Upper lobe of left lung (tissue), 6 donors: ENCODE measurements at regions not wholly inside any gene's neighbourhood (a gene's known extent, or its start where the extent isn't known, plus 50 kb on each side); places are given as distances from the start of the nearest gene placed in this dataset.

Experiments used
- ATAC-seq, 2 donors: fragments of 200-7000 bp; cut with Tn5 transposase; one replicate each; pipeline ENCODE4 v1.9.1; 2022; ENCODE audit warnings: mild to moderate bottlenecking in 2 of 2, moderate library complexity in 2 of 2; ENCODE audit not compliant: low FRiP score in 2 of 2
- DNase-seq, 2 donors: peaks; one replicate each; pipeline ENCODE4 v3.0.0-alpha.2; 2019 to 2020
- H3K27ac ChIP-seq, 4 donors: fragments of 200-600 bp; sonication (generic); one replicate each; pipeline ENCODE4 v1.5.1; 2016 to 2019
- H3K27me3 ChIP-seq, 4 donors: fragments of 200-600 bp; sonication (generic); one replicate each; pipeline ENCODE4 v1.5.1; 2017 to 2019
- H3K36me3 ChIP-seq, 4 donors: fragments of 200-600 bp; sonication (generic); one replicate each; pipeline ENCODE4 v1.5.1; 2016 to 2019
- H3K4me1 ChIP-seq, 4 donors: fragments of 200-600 bp; sonication (generic); one replicate each; pipeline ENCODE4 v1.5.1; 2018 to 2019
- H3K4me3 ChIP-seq, 4 donors: fragments of 200-600 bp; sonication (generic); one replicate each; pipeline ENCODE4 v1.5.1; 2017 to 2019; ENCODE audit warnings: mild to moderate bottlenecking in 2 of 4, moderate library complexity in 1 of 4
- H3K9me3 ChIP-seq, 4 donors: fragments of 200-600 bp; sonication (generic); one replicate each; pipeline ENCODE4 v1.5.1; 2018 to 2019
- EP300 ChIP-seq, 4 donors: sonication (generic); formaldehyde crosslinking; IDR thresholded peaks; one replicate each; pipeline ENCODE4 v1.5.1; 2017; ENCODE audit warnings: antibody characterized with exemption in 4 of 4, control low read depth in 2 of 4
- POLR2A ChIP-seq, 4 donors: fragments of 450-650 bp; IDR thresholded peaks; one replicate each; pipeline ENCODE4 v1.5.1; 2016 to 2017; ENCODE audit warnings: antibody characterized with exemption in 4 of 4, mild to moderate bottlenecking in 2 of 4
- POLR2AphosphoS5 ChIP-seq, 2 donors: sonication (generic); formaldehyde crosslinking; IDR thresholded peaks; one replicate each; pipeline ENCODE4 v1.5.1; 2017; ENCODE audit warnings: antibody characterized with exemption in 2 of 2
- WGBS, 2 donors: methylation state at CpG; one replicate each; pipeline ENCODE4 v1.1.5; 2017 to 2018; 5-methylcytosine and 5-hydroxymethylcytosine counted together
- TF ChIP-seq, protein P1 (sequence below), 6 experiments: fragments of 450-650 bp in 4 of 6; fragments of 200-600 bp in 2 of 6; sonication (generic) in 2 of 6; IDR thresholded peaks; one replicate each; pipeline ENCODE4 v1.5.1; 2016 to 2019; ENCODE audit warnings: antibody characterized with exemption in 6 of 6
- donor health status: DM: no; HTN: no; CAD: no; lungs with moderate emphysema.
- donor health status: DM: no; HTN: yes; CAD: no; lungs with severe emphysema.

GRCh38 chr13:106382534-106382933 is 152.9 kb downstream of the EFNB2 start:
- no peak overlapping the region for H3K4me3 ChIP-seq
- no peak for DNase-seq
- H3K36me3 ChIP-seq, result no peaks in the 10 kb centered on the region
- 76 to 78% methylated on average over 5 of the region's 5 CpGs for WGBS, 2 donors
- H3K27ac ChIP-seq, result no peak overlapping the region
- no peak for ATAC-seq
- peaks cover 0 to 3% (median 0%) of the 10 kb centered on the region in 4 donors for H3K4me1 ChIP-seq
- no peak for TF ChIP-seq POLR2AphosphoS5 (IDR thresholded peaks at IDR 0.05)
- TF ChIP-seq POLR2A (IDR thresholded peaks at IDR 0.05), result no peak
- H3K27me3 ChIP-seq, result no peaks in the 10 kb centered on the region
- H3K9me3 ChIP-seq, result no peaks in the 10 kb centered on the region

- Histone ChIP-seq H3K27ac (no peak overlapping the region), H3K4me3 (no peak overlapping the region), H3K27me3 (no peaks in the 10 kb centered on the region), H3K4me1 (peaks cover 0 to 8% (median 3%) of the 10 kb centered on the region in 4 donors), H3K9me3 (no peaks in the 10 kb centered on the region), H3K36me3 (no peaks in the 10 kb centered on the region)
- DNase-seq (peak in 1 of 2 donors; percentile 30), ATAC-seq (no peak)
- WGBS, 2 donors, result 47 to 66% methylated on average over 4 of the region's 4 CpGs
- no peak for TF ChIP-seq POLR2AphosphoS5 (IDR thresholded peaks at IDR 0.05)
- TF ChIP-seq, protein P1, sequence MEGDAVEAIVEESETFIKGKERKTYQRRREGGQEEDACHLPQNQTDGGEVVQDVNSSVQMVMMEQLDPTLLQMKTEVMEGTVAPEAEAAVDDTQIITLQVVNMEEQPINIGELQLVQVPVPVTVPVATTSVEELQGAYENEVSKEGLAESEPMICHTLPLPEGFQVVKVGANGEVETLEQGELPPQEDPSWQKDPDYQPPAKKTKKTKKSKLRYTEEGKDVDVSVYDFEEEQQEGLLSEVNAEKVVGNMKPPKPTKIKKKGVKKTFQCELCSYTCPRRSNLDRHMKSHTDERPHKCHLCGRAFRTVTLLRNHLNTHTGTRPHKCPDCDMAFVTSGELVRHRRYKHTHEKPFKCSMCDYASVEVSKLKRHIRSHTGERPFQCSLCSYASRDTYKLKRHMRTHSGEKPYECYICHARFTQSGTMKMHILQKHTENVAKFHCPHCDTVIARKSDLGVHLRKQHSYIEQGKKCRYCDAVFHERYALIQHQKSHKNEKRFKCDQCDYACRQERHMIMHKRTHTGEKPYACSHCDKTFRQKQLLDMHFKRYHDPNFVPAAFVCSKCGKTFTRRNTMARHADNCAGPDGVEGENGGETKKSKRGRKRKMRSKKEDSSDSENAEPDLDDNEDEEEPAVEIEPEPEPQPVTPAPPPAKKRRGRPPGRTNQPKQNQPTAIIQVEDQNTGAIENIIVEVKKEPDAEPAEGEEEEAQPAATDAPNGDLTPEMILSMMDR (IDR thresholded peaks at IDR 0.05), result no peak
- TF ChIP-seq EP300 (IDR thresholded peaks at IDR 0.05), result no peak
- no peak for TF ChIP-seq POLR2A (IDR thresholded peaks at IDR 0.05)
Observed at GRCh38 chr13:106381091-106381490, 154.4 kb downstream of the EFNB2 start.

DNA sequence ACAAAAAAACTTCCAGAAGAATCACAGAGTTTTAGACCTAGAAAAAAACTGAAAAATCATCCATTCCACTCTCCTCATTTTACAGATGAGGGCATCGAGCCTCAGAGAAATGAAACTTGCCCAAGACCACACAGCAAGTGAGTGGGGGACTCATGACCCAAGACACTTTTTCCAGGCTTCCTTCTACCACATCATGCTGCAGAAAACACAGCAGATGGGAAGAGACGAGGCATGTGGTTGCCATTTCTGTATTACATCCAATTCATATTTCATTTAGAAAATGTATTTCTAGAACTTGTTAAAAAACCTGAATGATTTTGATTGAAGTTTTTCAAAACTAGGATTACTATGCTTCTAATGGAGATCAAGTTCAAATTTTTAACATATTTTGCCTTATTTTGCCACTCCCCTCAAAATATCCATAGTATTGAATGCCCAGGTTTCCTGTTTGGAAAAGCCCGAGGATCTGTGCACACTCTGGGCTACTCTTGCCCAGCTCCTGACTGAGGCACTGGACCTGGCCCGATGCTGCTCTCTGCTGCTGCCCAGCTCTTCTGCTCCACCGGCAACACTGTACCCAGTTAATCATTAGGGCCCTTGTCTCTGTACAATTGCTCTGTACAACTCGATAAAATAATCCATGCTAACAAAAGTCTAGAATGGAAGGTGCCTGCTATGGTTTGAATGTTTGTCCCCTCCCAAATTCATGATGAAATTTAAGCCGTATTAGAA is 157.4 kb downstream of the EFNB2 start:
- Histone ChIP-seq H3K4me1 (peaks cover 9 to 31% (median 16%) of the 10 kb centered on the region in 4 donors), H3K9me3 (no peaks in the 10 kb centered on the region), H3K4me3 (no peak overlapping the region), H3K27ac (no peak overlapping the region), H3K27me3 (no peaks in the 10 kb centered on the region), H3K36me3 (no peaks in the 10 kb centered on the region)
- ATAC-seq (no peak), DNase-seq (peak in 1 of 2 donors; percentile 54)
- TF ChIP-seq POLR2AphosphoS5 (IDR thresholded peaks at IDR 0.05), result no peak
- TF ChIP-seq POLR2A (IDR thresholded peaks at IDR 0.05), result no peak
- TF ChIP-seq, protein P1 (IDR thresholded peaks at IDR 0.05), result no peak
- no peak for TF ChIP-seq EP300 (IDR thresholded peaks at IDR 0.05)
- WGBS, 2 donors, result 71 to 79% methylated on average over 7 of the region's 7 CpGs

DNA sequence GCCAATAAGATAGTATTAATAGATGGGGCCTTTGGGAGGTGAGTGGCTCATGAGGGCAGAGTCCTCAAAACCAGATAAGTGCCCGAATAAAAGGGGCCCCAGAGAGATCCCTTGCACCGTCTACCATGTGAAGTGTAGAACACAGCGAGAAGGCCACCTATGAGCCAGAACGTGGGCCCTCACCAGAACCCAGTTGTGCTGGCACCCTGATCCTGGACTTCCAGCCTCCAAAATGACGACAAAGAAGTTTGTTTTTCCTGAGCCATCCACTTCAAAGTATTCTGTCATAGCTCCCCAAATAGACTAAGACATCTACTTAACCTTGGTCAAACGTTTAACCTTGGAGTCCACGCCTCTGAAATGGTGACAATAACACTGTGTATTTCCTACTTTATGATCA is 158.1 kb downstream of the EFNB2 start:
- Histone ChIP-seq H3K4me3 (no peak overlapping the region), H3K36me3 (no peaks in the 10 kb centered on the region), H3K4me1 (peaks cover 9 to 38% (median 21%) of the 10 kb centered on the region in 4 donors), H3K9me3 (no peaks in the 10 kb centered on the region), H3K27me3 (no peaks in the 10 kb centered on the region), H3K27ac (no peak overlapping the region)
- TF ChIP-seq POLR2A (IDR thresholded peaks at IDR 0.05), result no peak
- TF ChIP-seq EP300 (IDR thresholded peaks at IDR 0.05), result no peak
- TF ChIP-seq, protein P1 (IDR thresholded peaks at IDR 0.05), result no peak
- no peak for TF ChIP-seq POLR2AphosphoS5 (IDR thresholded peaks at IDR 0.05)
- no peak for DNase-seq
- 80 to 88% methylated on average over 7 of the region's 7 CpGs for WGBS, 2 donors
- ATAC-seq, result no peak

DNA sequence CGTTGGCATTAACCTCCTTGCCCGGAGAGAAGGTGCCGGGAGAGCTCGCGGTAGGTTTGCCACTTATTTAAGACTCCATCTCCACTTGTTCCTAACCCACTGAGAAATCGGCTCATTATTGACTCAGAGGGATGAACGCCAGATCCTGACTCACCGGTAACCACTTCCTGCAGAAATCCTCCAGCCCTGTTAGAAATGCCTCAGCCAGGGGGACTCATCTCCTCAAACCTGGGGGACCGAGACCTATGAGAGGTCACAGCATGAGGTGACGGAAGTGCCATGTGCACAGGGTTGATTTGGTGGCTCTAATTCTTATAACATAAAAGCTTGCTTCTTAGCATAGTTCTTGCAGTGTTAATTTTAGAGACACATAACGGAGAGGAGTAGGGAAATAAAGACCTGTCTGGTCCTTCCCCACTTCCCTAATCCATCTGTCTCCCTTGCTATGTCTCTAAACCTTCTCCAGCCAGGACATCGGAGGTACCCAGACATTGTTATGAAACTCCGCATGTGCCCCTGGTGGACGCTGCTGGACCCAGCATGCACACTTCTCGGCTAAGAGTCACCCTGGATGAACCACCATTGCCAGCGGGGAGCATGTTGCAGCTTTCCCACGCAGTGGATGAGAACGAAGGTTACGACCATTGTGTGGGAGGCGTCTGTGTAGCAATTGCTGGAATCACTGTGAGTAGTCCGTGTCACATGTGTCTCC is 158.9 kb downstream of the EFNB2 start:
- TF ChIP-seq POLR2AphosphoS5 (IDR thresholded peaks at IDR 0.05) (peak in 1 of 2 donors; percentile 34), POLR2A (IDR thresholded peaks at IDR 0.05) (no peak)
- ATAC-seq (peak in 1 of 2 donors; percentile 50), DNase-seq (peak in 1 of 2 donors; percentile 71)
- no peaks in the 10 kb centered on the region for H3K36me3 ChIP-seq
- no peaks in the 10 kb centered on the region for H3K9me3 ChIP-seq
- H3K27ac ChIP-seq, result no peak overlapping the region
- no peaks in the 10 kb centered on the region for H3K27me3 ChIP-seq
- H3K4me3 ChIP-seq, result no peak overlapping the region
- 77 to 87% methylated on average over 19 to 21 of the region's 21 CpGs for WGBS, 2 donors
- peaks cover 9 to 40% (median 25%) of the 10 kb centered on the region in 4 donors for H3K4me1 ChIP-seq
